ENCODE measurements at regions not wholly inside any gene's neighbourhood (a gene's known extent, or its start where the extent isn't known, plus 50 kb on each side); places are given as distances from the start of the nearest gene placed in this dataset.
"Not testable (repeated sequence)": the region's sequence is repeated elsewhere in the genome, so short reads cannot be mapped to it uniquely, and the experiment has no call there.

GRCh38 chr2:138066139-138066806 is 102.0 kb downstream of the HNMT start:
- no peak for DNase-seq

GRCh38 chr2:138066841-138067240 is 102.6 kb downstream of the HNMT start:
- H3K4me1 Mint-ChIP-seq (ENCODE audit: low read depth): no peaks in the 10 kb centered on the region
- no peak overlapping the region for H3K27ac Mint-ChIP-seq
- no peaks in the 10 kb centered on the region for H3K9me3 Mint-ChIP-seq
- peaks cover 2% of the 10 kb centered on the region for H3K27me3 Mint-ChIP-seq (ENCODE audit: low read depth)
- DNase-seq: no peak
- CTCF ChIA-PET: no interaction called here
- no peaks in the 10 kb centered on the region for H3K36me3 Mint-ChIP-seq (ENCODE audit: low read depth)
- H3K4me3 Mint-ChIP-seq: no peak overlapping the region
- intact Hi-C loops (cut with micrococcal nuclease): no loop called here

More at GRCh38 chr2:138066139-138066806, 102.0 kb downstream of the HNMT start:
- Mint-ChIP-seq H3K27me3 (ENCODE audit: low read depth) (peaks cover 2% of the 10 kb centered on the region), H3K36me3 (ENCODE audit: low read depth) (no peaks in the 10 kb centered on the region), H3K27ac (no peak overlapping the region), H3K9me3 (no peaks in the 10 kb centered on the region), H3K4me3 (no peak overlapping the region), H3K4me1 (ENCODE audit: low read depth) (no peaks in the 10 kb centered on the region)
- CTCF ChIA-PET: no interaction called here
- intact Hi-C loops (cut with micrococcal nuclease): no loop called here

- DNase-seq; H3K4me1 Mint-ChIP-seq (ENCODE audit: low read depth); intact Hi-C loops (cut with micrococcal nuclease); H3K4me3 Mint-ChIP-seq; CTCF ChIA-PET; H3K9me3 Mint-ChIP-seq; H3K36me3 Mint-ChIP-seq (ENCODE audit: low read depth); H3K27me3 Mint-ChIP-seq (ENCODE audit: low read depth); H3K27ac Mint-ChIP-seq: not testable (repeated sequence)
Measured at GRCh38 chr2:138068669-138069068, 104.4 kb downstream of the HNMT start.

GRCh38 chr2:138071042-138071719 is 106.9 kb downstream of the HNMT start:
- DNase-seq; H3K9me3 Mint-ChIP-seq; intact Hi-C loops (cut with micrococcal nuclease); CTCF ChIA-PET; H3K4me3 Mint-ChIP-seq; H3K27me3 Mint-ChIP-seq (ENCODE audit: low read depth); H3K36me3 Mint-ChIP-seq (ENCODE audit: low read depth); H3K27ac Mint-ChIP-seq; H3K4me1 Mint-ChIP-seq (ENCODE audit: low read depth): not testable (repeated sequence)

GRCh38 chr2:138071720-138072719 is 107.7 kb downstream of the HNMT start:
- CTCF ChIA-PET: no interaction called here
- H3K36me3 Mint-ChIP-seq (ENCODE audit: low read depth): no peaks in the 10 kb centered on the region
- H3K4me3 Mint-ChIP-seq: no peak overlapping the region
- intact Hi-C loops (cut with micrococcal nuclease): no loop called here
- H3K9me3 Mint-ChIP-seq: peaks cover 3% of the 10 kb centered on the region
- no peaks in the 10 kb centered on the region for H3K4me1 Mint-ChIP-seq (ENCODE audit: low read depth)
- peaks cover 5% of the 10 kb centered on the region for H3K27me3 Mint-ChIP-seq (ENCODE audit: low read depth)
- DNase-seq: no peak
- no peak overlapping the region for H3K27ac Mint-ChIP-seq

GRCh38 chr2:138078153-138078552 is 113.9 kb downstream of the HNMT start:
- H3K27ac Mint-ChIP-seq: no peak overlapping the region
- CTCF ChIA-PET: interaction anchor here (1.0 kb wide), 1 partner anchor 21 kb away, joined by 3 read pairs; no protein-coding TSS in a partner anchor
- no peak for DNase-seq
- no peaks in the 10 kb centered on the region for H3K36me3 Mint-ChIP-seq (ENCODE audit: low read depth)
- intact Hi-C loops (cut with micrococcal nuclease): no loop called here
- H3K4me1 Mint-ChIP-seq (ENCODE audit: low read depth): no peaks in the 10 kb centered on the region
- H3K9me3 Mint-ChIP-seq: peaks cover 3% of the 10 kb centered on the region
- peaks cover 3% of the 10 kb centered on the region for H3K27me3 Mint-ChIP-seq (ENCODE audit: low read depth)
- H3K4me3 Mint-ChIP-seq: no peak overlapping the region

GRCh38 chr2:138079976-138080375 is 115.7 kb downstream of the HNMT start:
- H3K27ac Mint-ChIP-seq: no peak overlapping the region
- H3K36me3 Mint-ChIP-seq (ENCODE audit: low read depth): no peaks in the 10 kb centered on the region
- intact Hi-C loops (cut with micrococcal nuclease): no loop called here
- peaks cover 3% of the 10 kb centered on the region for H3K9me3 Mint-ChIP-seq
- DNase-seq: no peak
- CTCF ChIA-PET: no interaction called here
- no peaks in the 10 kb centered on the region for H3K4me1 Mint-ChIP-seq (ENCODE audit: low read depth)
- no peak overlapping the region for H3K4me3 Mint-ChIP-seq
- H3K27me3 Mint-ChIP-seq (ENCODE audit: low read depth): no peaks in the 10 kb centered on the region

GRCh38 chr2:138081225-138082073 is 117.2 kb downstream of the HNMT start:
- H3K4me3 Mint-ChIP-seq: no peak overlapping the region
- H3K36me3 Mint-ChIP-seq (ENCODE audit: low read depth): no peaks in the 10 kb centered on the region
- H3K27ac Mint-ChIP-seq: no peak overlapping the region
- DNase-seq: no peak
- CTCF ChIA-PET: no interaction called here
- no peaks in the 10 kb centered on the region for H3K4me1 Mint-ChIP-seq (ENCODE audit: low read depth)
- intact Hi-C loops (cut with micrococcal nuclease): no loop called here
- H3K27me3 Mint-ChIP-seq (ENCODE audit: low read depth): no peaks in the 10 kb centered on the region
- H3K9me3 Mint-ChIP-seq: peaks cover 3% of the 10 kb centered on the region

- Mint-ChIP-seq H3K9me3 (peaks cover 2% of the 10 kb centered on the region), H3K27ac (no peak overlapping the region), H3K27me3 (ENCODE audit: low read depth) (peaks cover 3% of the 10 kb centered on the region), H3K4me3 (no peak overlapping the region), H3K36me3 (ENCODE audit: low read depth) (no peaks in the 10 kb centered on the region), H3K4me1 (ENCODE audit: low read depth) (no peaks in the 10 kb centered on the region)
- CTCF ChIA-PET: no interaction called here
- intact Hi-C loops (cut with micrococcal nuclease): no loop called here
- DNase-seq: no peak
Measured at GRCh38 chr2:138084206-138084605, 119.9 kb downstream of the HNMT start.

- H3K4me3 Mint-ChIP-seq; H3K36me3 Mint-ChIP-seq (ENCODE audit: low read depth); CTCF ChIA-PET: not testable (repeated sequence)
Measured at GRCh38 chr2:138085441-138085840, 121.2 kb downstream of the HNMT start.

GRCh38 chr2:138086576-138086975 is 122.3 kb downstream of the HNMT start:
- Mint-ChIP-seq H3K27ac (no peak overlapping the region), H3K4me1 (ENCODE audit: low read depth) (no peaks in the 10 kb centered on the region), H3K9me3 (peaks cover 2% of the 10 kb centered on the region), H3K4me3 (no peak overlapping the region), H3K36me3 (ENCODE audit: low read depth) (no peaks in the 10 kb centered on the region), H3K27me3 (ENCODE audit: low read depth) (peaks cover 3% of the 10 kb centered on the region)
- CTCF ChIA-PET: no interaction called here
- DNase-seq: no peak
- intact Hi-C loops (cut with micrococcal nuclease): no loop called here

More at GRCh38 chr2:138085441-138085840, 121.2 kb downstream of the HNMT start:
- H3K27me3 Mint-ChIP-seq (ENCODE audit: low read depth); H3K27ac Mint-ChIP-seq; intact Hi-C loops (cut with micrococcal nuclease); DNase-seq; H3K4me1 Mint-ChIP-seq (ENCODE audit: low read depth); H3K9me3 Mint-ChIP-seq: not testable (repeated sequence)

Measured in activated naive CD4-positive, alpha-beta T cell treated with anti-CD3 and anti-CD28 coated beads for 36 hours (primary cell).